Endothelial cell of umbilical vein (primary cell): ENCODE measurements at regions not wholly inside any gene's neighbourhood (a gene's known extent, or its start where the extent isn't known, plus 50 kb on each side); places are given as distances from the start of the nearest gene placed in this dataset.

Experiments used
- BruUV-seq: library from RNA; stranded (reverse); fragments of 400-500 nt; replicated peaks from 2 replicates; lab custom pipeline; 2021; lab: Mats Ljungman, UMichigan
- CTCF ChIA-PET: fragments of 300-600, 350-600 bp; sonication (Branson Sonifier 250); formaldehyde crosslinking; loops from one replicate; lab custom pipeline; 2021; ENCODE audit warnings: antibody characterized with exemption, inconsistent platforms; lab: Charles Lee
- POLR2A ChIA-PET: fragments of 300-600, 350-600 bp; sonication (Branson Sonifier 250); formaldehyde crosslinking; loops from one replicate; lab custom pipeline; 2021; ENCODE audit warnings: antibody characterized with exemption, inconsistent platforms; lab: Charles Lee
- DNase-seq: peaks from one replicate; pipeline ENCODE4 v3.0.0-alpha.2; 2011; ENCODE audit warnings: low read depth, low spot score
- FAIRE-seq: peaks from 2 replicates; lab custom pipeline; 2011; peaks lifted over from hg19 to GRCh38; lab: Jason Lieb, UNC
- H2AFZ ChIP-seq: 2 replicates; pipeline ENCODE4 v1.6.0; 2012; ENCODE audit warnings: low read depth, low read length, control low read depth, inconsistent platforms
- H3K27ac ChIP-seq: 2 replicates; pipeline ENCODE4 v1.5.1; 2011; ENCODE audit warnings: low read depth, mild to moderate bottlenecking, control low read depth, low read length, moderate library complexity; ENCODE audit not compliant: insufficient read depth
- H3K27me3 ChIP-seq, 2 experiments: 2 replicates each; pipeline versions ENCODE4 v1.6.0 to v1.6.1; 2011; ENCODE audit warnings: low read length in 2 of 2, mixed read lengths in 1 of 2; ENCODE audit not compliant: control insufficient read depth in 2 of 2, insufficient read depth in 2 of 2
- H3K36me3 ChIP-seq, 2 experiments: 2 replicates in 1 of 2; 3 replicates in 1 of 2; pipeline ENCODE4 v1.5.1; 2011; ENCODE audit warnings: low read length in 2 of 2, mild to moderate bottlenecking in 1 of 2, moderate library complexity in 1 of 2; ENCODE audit not compliant: control insufficient read depth in 2 of 2, insufficient read depth in 2 of 2; ENCODE audit errors: extremely low read depth in 1 of 2
- H3K4me1 ChIP-seq: 3 replicates; pipeline ENCODE4 v1.5.1; 2011; ENCODE audit warnings: mild to moderate bottlenecking, low read length; ENCODE audit not compliant: control insufficient read depth, insufficient read depth; ENCODE audit errors: extremely low read depth
- H3K4me2 ChIP-seq: 2 replicates; pipeline ENCODE4 v1.6.1; 2011; ENCODE audit warnings: low read length, control low read depth, mixed read lengths; ENCODE audit not compliant: insufficient read depth
- H3K4me3 ChIP-seq, 3 experiments: fragments of 200-600 bp in 1 of 3; sonication (generic), shearing (Covaris generic) in 1 of 3; replicated peaks in 1 of 3; 2 replicates each; pipeline ENCODE4 v1.5.1; 2011 to 2016; ENCODE audit warnings: control low read depth in 3 of 3, low read length in 3 of 3, mild to moderate bottlenecking in 2 of 3, inconsistent platforms in 1 of 3, low read depth in 1 of 3, moderate library complexity in 1 of 3; ENCODE audit not compliant: insufficient read depth in 1 of 3
- H3K79me2 ChIP-seq: 2 replicates; pipeline ENCODE4 v1.6.0; 2012; ENCODE audit warnings: low read length, inconsistent platforms; ENCODE audit not compliant: control insufficient read depth, insufficient read depth
- H3K9ac ChIP-seq: replicated peaks from 2 replicates; pipeline ENCODE3; 2011; ENCODE audit warnings: low read length, control low read depth; ENCODE audit not compliant: insufficient read depth; ENCODE audit errors: extremely low read depth
- H3K9me1 ChIP-seq: replicated peaks from 3 replicates; pipeline ENCODE4 v1.6.0; 2011; ENCODE audit warnings: mild to moderate bottlenecking, low read length; ENCODE audit not compliant: control insufficient read depth, insufficient read depth; ENCODE audit errors: extremely low read depth
- H3K9me3 ChIP-seq: replicated peaks from 2 replicates; pipeline ENCODE4 v1.5.1; 2012; ENCODE audit warnings: low read length, inconsistent platforms; ENCODE audit not compliant: control insufficient read depth, insufficient read depth
- H4K20me1 ChIP-seq: replicated peaks from 2 replicates; pipeline ENCODE3; 2011; ENCODE audit warnings: mild to moderate bottlenecking, low read length; ENCODE audit not compliant: control insufficient read depth, insufficient read depth; ENCODE audit errors: extremely low read depth
- EZH2 ChIP-seq: IDR thresholded peaks from 2 replicates; pipeline ENCODE4 v1.6.1; 2012; ENCODE audit warnings: borderline replicate concordance, low read depth, mild to moderate bottlenecking, moderate library complexity, low read length, inconsistent platforms; ENCODE audit not compliant: severe bottlenecking
- FOS ChIP-seq: IDR thresholded peaks from 2 replicates; pipeline ENCODE4 v1.6.1; 2011; ENCODE audit warnings: mild to moderate bottlenecking, low read length, moderate library complexity, borderline replicate concordance; ENCODE audit not compliant: insufficient read depth
- GATA2 ChIP-seq: IDR thresholded peaks from 2 replicates; pipeline ENCODE4 v1.7.0; 2011; ENCODE audit warnings: low read depth, mild to moderate bottlenecking, moderate library complexity, mixed read lengths, low read length; ENCODE audit not compliant: insufficient read length, insufficient read depth
- JUN ChIP-seq: IDR thresholded peaks from 2 replicates; pipeline ENCODE4 v1.6.1; 2011; ENCODE audit warnings: borderline replicate concordance, low read depth; ENCODE audit not compliant: insufficient read length, insufficient read depth
- MYC ChIP-seq: IDR thresholded peaks from one replicate; pipeline ENCODE4 v1.6.1; 2011; ENCODE audit warnings: mild to moderate bottlenecking, low read depth, low read length
- POLR2A ChIP-seq: IDR thresholded peaks from 2 replicates; pipeline ENCODE4 v1.6.1; 2012; ENCODE audit warnings: low read depth, mild to moderate bottlenecking, control low read depth, low read length
- POLR2AphosphoS5 ChIP-seq: IDR thresholded peaks from 2 replicates; pipeline ENCODE4 v1.6.1; 2012; ENCODE audit warnings: low read depth, mild to moderate bottlenecking, control low read depth, low read length, moderate library complexity; ENCODE audit not compliant: insufficient read depth
- dilution Hi-C: fragments of 300-500 bp; cut with MboI; formaldehyde crosslinking; loops from one replicate; pipeline ENCODE4 v1.15.0; 2019; ENCODE audit warnings: low sequenced_read_pairs; ENCODE audit not compliant: extremely low pct_ligation_motif_present
- intact Hi-C: fragments of 100-400 bp; cut with micrococcal nuclease; formaldehyde crosslinking; loops from one replicate; pipeline ENCODE4 v1.10.0; 2022
- TF ChIP-seq, protein P1 (sequence below): IDR thresholded peaks from 2 replicates; pipeline ENCODE4 v1.6.1; 2011; ENCODE audit not compliant: insufficient read depth, insufficient read length
- TF ChIP-seq, protein P2 (sequence below), 2 donors: IDR thresholded peaks; 1 replicate in 1 of 2; 2 replicates in 1 of 2; pipeline ENCODE4 v1.5.1; 2011; ENCODE audit warnings: low read length in 2 of 2, mild to moderate bottlenecking in 2 of 2, moderate library complexity in 2 of 2, control low read depth in 1 of 2, inconsistent platforms in 1 of 2, low read depth in 1 of 2; ENCODE audit not compliant: insufficient read depth in 1 of 2; ENCODE audit errors: extremely low read depth in 1 of 2

DNA sequence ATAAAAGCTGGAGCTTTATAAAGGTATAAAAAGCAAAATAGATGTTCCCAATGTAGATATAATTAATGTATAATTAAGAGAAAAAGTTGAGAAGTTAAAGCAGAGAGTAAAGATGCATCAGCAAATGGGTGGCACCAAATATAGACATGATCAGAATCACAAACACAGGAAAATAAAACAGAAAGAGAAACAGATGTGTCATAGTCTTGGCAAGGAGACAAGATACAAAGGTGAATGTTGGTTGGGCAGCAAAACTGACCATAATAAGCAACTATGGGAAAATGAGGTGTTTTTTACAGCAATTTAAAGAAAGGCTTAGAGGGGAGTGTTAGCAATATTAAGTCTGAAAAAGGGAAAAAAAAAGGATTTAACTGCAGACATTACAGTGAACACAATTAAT lies 135.4 kb upstream of the CLEC14A start:
- ChIA-PET POLR2A (interaction anchor here (2.5 kb wide), 1 partner anchor 136 kb away, joined by 10 read pairs; the partner anchor contains the start of gene CLEC14A), CTCF (interaction anchor here (1.0 to 2.1 kb wide), 4 partner anchors 8 to 25 kb away, joined by 4 to 6 read pairs (median 6); no protein-coding TSS in a partner anchor)
- BruUV-seq, result no TSS peak
- no peak for TF ChIP-seq EZH2
- TF ChIP-seq MYC, result no peak
- TF ChIP-seq FOS, result peak; percentile 49
- no peak for TF ChIP-seq POLR2AphosphoS5
- TF ChIP-seq, protein P1, sequence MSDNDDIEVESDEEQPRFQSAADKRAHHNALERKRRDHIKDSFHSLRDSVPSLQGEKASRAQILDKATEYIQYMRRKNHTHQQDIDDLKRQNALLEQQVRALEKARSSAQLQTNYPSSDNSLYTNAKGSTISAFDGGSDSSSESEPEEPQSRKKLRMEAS, result no peak
- TF ChIP-seq, protein P2, sequence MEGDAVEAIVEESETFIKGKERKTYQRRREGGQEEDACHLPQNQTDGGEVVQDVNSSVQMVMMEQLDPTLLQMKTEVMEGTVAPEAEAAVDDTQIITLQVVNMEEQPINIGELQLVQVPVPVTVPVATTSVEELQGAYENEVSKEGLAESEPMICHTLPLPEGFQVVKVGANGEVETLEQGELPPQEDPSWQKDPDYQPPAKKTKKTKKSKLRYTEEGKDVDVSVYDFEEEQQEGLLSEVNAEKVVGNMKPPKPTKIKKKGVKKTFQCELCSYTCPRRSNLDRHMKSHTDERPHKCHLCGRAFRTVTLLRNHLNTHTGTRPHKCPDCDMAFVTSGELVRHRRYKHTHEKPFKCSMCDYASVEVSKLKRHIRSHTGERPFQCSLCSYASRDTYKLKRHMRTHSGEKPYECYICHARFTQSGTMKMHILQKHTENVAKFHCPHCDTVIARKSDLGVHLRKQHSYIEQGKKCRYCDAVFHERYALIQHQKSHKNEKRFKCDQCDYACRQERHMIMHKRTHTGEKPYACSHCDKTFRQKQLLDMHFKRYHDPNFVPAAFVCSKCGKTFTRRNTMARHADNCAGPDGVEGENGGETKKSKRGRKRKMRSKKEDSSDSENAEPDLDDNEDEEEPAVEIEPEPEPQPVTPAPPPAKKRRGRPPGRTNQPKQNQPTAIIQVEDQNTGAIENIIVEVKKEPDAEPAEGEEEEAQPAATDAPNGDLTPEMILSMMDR (IDR thresholded peaks at IDR 0.05; ENCODE audit: extremely low read depth in 1 of 2, insufficient read depth in 1 of 2, low read depth in 1 of 2, low read length in 2 of 2), result no peak
- peak; percentile 42 for TF ChIP-seq JUN
- peak; percentile 26 for TF ChIP-seq GATA2
- TF ChIP-seq POLR2A, result no peak
- no peaks in the 10 kb centered on the region for H3K27me3 ChIP-seq
- H4K20me1 ChIP-seq, result no peaks in the 10 kb centered on the region
- H3K4me1 ChIP-seq, result peaks cover 19% of the 10 kb centered on the region
- H3K4me2 ChIP-seq, result peak overlapping the region; percentile 58
- DNase-seq, result peak; percentile 89
- no peaks in the 10 kb centered on the region for H3K9me1 ChIP-seq
- no peaks in the 10 kb centered on the region for H3K36me3 ChIP-seq
- no peaks in the 10 kb centered on the region for H3K9me3 ChIP-seq
- H3K9ac ChIP-seq, result no peak overlapping the region
- peak overlapping the region in 1 of 3 experiments; percentile 10 for H3K4me3 ChIP-seq
- FAIRE-seq, result no peak
- H3K27ac ChIP-seq, result peak overlapping the region; percentile 69
- dilution Hi-C loops, result no loop called here
- H2AFZ ChIP-seq, result peak overlapping the region; percentile 97
- no peaks in the 10 kb centered on the region for H3K79me2 ChIP-seq
- intact Hi-C loops, result loop anchor here (1.0 kb wide), 1 partner anchor 34 kb away; no protein-coding TSS in a partner anchor
